Psoas muscle (tissue), 7 donors: ENCODE measurements at regions not wholly inside any gene's neighbourhood (a gene's known extent, or its start where the extent isn't known, plus 50 kb on each side); places are given as distances from the start of the nearest gene placed in this dataset.

ENCODE experiments used
- ATAC-seq, 4 donors: fragments of 200-7000 bp; cut with Tn5 transposase; one replicate each; pipeline ENCODE4 v1.9.1; 2020; ENCODE audit warnings: moderate library complexity in 3 of 4, mild to moderate bottlenecking in 2 of 4
- DNase-seq, 2 donors: peaks; one replicate each; pipeline ENCODE4 v3.0.0-alpha.2; 2020
- H3K27ac ChIP-seq: fragments of 200-600 bp; one replicate; pipeline ENCODE4 v1.8.0; 2022
- H3K27me3 ChIP-seq, 3 donors: fragments of 200-600 bp in 1 of 3; one replicate each; pipeline versions ENCODE4 v1.6.1 to v1.8.0; 2013 to 2022; ENCODE audit warnings: low read length in 2 of 3, mild to moderate bottlenecking in 2 of 3, moderate library complexity in 1 of 3; ENCODE audit not compliant: insufficient read depth in 3 of 3
- H3K36me3 ChIP-seq, 2 donors: fragments of 200-600 bp in 1 of 2; one replicate each; pipeline versions ENCODE4 v1.6.1 to v1.8.0; 2013 to 2022; ENCODE audit warnings: low read depth in 1 of 2, mild to moderate bottlenecking in 1 of 2, moderate library complexity in 1 of 2; ENCODE audit not compliant: insufficient read depth in 1 of 2
- H3K4me1 ChIP-seq: fragments of 200-600 bp; one replicate; pipeline ENCODE4 v1.8.0; 2022
- H3K4me3 ChIP-seq: fragments of 200-600 bp; one replicate; pipeline ENCODE4 v1.8.0; 2022; ENCODE audit warnings: mild to moderate bottlenecking
- H3K9me3 ChIP-seq: fragments of 200-600 bp; one replicate; pipeline ENCODE4 v1.8.0; 2022
- CTCF ChIP-seq: fragments of 200-600 bp; IDR thresholded peaks from one replicate; pipeline ENCODE4 v1.8.0; 2022; ENCODE audit warnings: antibody characterized with exemption
- WGBS, 3 donors: extraction: QIAGEN DNeasy Blood & Tissue Kit; methylation state at CpG; one replicate each; pipeline versions ENCODE4 v1.1.6 to v1.1.7; 2013; 5-methylcytosine and 5-hydroxymethylcytosine counted together
- intact Hi-C, 2 donors: fragments of 100-400 bp; cut with DNase I; formaldehyde crosslinking; loops; one replicate each; pipeline versions ENCODE4 v1.11.0 to v1.14.2; 2022
- donor health status: healthy with polysubstance abuse.
- donor health status: DM: no; HTN: no; CAD: no; lungs with moderate emphysema.
- donor health status: Bipolar disorder and iron deficiency.
- donor health status: healthy.
- donor health status: DM: yes; HTN: yes; CAD: no.
- donor health status: DM: no; HTN: no; CAD: no.
- donor health status: DM: yes; HTN: yes; CAD: no.

- intact Hi-C loops, result no loop called here
- Histone ChIP-seq H3K9me3 (no peaks in the 10 kb centered on the region), H3K36me3 (no peaks in the 10 kb centered on the region), H3K27ac (no peak overlapping the region), H3K4me1 (no peaks in the 10 kb centered on the region), H3K27me3 (no peaks in the 10 kb centered on the region), H3K4me3 (no peak overlapping the region)
- no peak for DNase-seq
- no peak for ATAC-seq
- no peak for TF ChIP-seq CTCF
These were observed 962.2 kb downstream of the ADGRL2 start for GRCh38 chr1:82762829-82763532.

- DNase-seq, result no peak
- ATAC-seq, result no peak
- Histone ChIP-seq H3K4me3 (no peak overlapping the region), H3K27me3 (no peaks in the 10 kb centered on the region), H3K36me3 (no peaks in the 10 kb centered on the region), H3K4me1 (no peaks in the 10 kb centered on the region), H3K27ac (no peak overlapping the region), H3K9me3 (no peaks in the 10 kb centered on the region)
- intact Hi-C loops, result no loop called here
- WGBS, 3 donors, result 41 to 53% (median 51%) methylated on average over 3 of the region's 3 CpGs
- no peak for TF ChIP-seq CTCF
These were observed 958.3 kb downstream of the ADGRL2 start for GRCh38 chr1:82759035-82759434.

- 77 to 79% (median 77%) methylated on average over 4 of the region's 4 CpGs for WGBS, 3 donors
- Histone ChIP-seq H3K27me3 (no peaks in the 10 kb centered on the region), H3K4me1 (no peaks in the 10 kb centered on the region), H3K4me3 (no peak overlapping the region), H3K27ac (no peak overlapping the region), H3K9me3 (no peaks in the 10 kb centered on the region), H3K36me3 (no peaks in the 10 kb centered on the region)
- no peak for DNase-seq
- intact Hi-C loops, result no loop called here
- no peak for TF ChIP-seq CTCF
- ATAC-seq, result no peak
These were observed 954.9 kb downstream of the ADGRL2 start for GRCh38 chr1:82755671-82756070.

GRCh38 chr1:82755191-82755590 is 954.5 kb downstream of the ADGRL2 start:
- Histone ChIP-seq H3K4me3 (no peak overlapping the region), H3K36me3 (no peaks in the 10 kb centered on the region), H3K27ac (no peak overlapping the region), H3K4me1 (no peaks in the 10 kb centered on the region), H3K27me3 (no peaks in the 10 kb centered on the region), H3K9me3 (no peaks in the 10 kb centered on the region)
- whole genome bisulfite sequencing, 3 donors, result 84 to 89% (median 87%) methylated on average over 3 of the region's 3 CpGs
- intact Hi-C loops, result no loop called here
- ATAC-seq, result no peak
- TF ChIP-seq CTCF, result no peak
- DNase-seq, result no peak

GRCh38 chr1:82752046-82752445 is 951.3 kb downstream of the ADGRL2 start:
- intact Hi-C loops, result no loop called here
- Histone ChIP-seq H3K27ac (no peak overlapping the region), H3K4me3 (no peak overlapping the region), H3K36me3 (no peaks in the 10 kb centered on the region), H3K27me3 (peaks cover 0 to 2% (median 0%) of the 10 kb centered on the region in 3 donors), H3K4me1 (no peaks in the 10 kb centered on the region), H3K9me3 (no peaks in the 10 kb centered on the region)
- WGBS, 3 donors, result 78 to 90% (median 80%) methylated on average over 3 of the region's 3 CpGs
- no peak for DNase-seq
- no peak for ATAC-seq
- no peak for TF ChIP-seq CTCF
